ENCODE measurements at regions not wholly inside any gene's neighbourhood (a gene's known extent, or its start where the extent isn't known, plus 50 kb on each side); places are given as distances from the start of the nearest gene placed in this dataset.

DNA sequence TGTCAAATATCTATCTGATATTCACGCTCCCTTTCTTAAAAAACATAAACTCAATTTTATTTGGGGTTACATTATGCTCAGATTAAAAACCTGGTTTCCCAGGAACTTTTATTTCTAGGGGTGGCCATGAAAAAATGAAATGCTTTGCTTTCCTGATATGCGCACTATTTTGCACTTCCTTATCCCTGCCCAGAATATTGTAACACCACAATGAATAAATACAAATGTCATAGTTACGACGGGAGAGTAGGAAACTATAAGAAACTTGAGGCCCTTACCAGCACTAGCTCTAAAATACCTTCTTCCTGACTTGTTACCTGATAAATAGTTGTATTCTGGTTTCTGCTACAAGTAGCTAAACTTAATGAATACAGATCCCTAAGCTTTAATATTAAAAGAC lies 475.6 kb upstream of the CWC22 start:
- intact Hi-C loops (cut with micrococcal nuclease) = no loop called here
- H3K4me1 ChIP-seq (ENCODE audit: control insufficient read depth in 1 of 2, insufficient read depth in 2 of 2, low read length in 2 of 2) = no peaks in the 10 kb centered on the region
- ChIA-PET RAD21 (ENCODE audit: low non-redundant PET in 1 of 2, low total read pairs in 2 of 2, uncharacterized antibody in 2 of 2, unreplicated experiment in 2 of 2) (no interaction called here), POLR2A (no interaction called here), CTCF (no interaction called here)
- H3K79me2 ChIP-seq (ENCODE audit: insufficient read depth, low read length) = no peaks in the 10 kb centered on the region
- H3K27ac ChIP-seq (ENCODE audit: low read depth, low read length) = no peak overlapping the region
- no peaks in the 10 kb centered on the region for H3K27me3 ChIP-seq (ENCODE audit: insufficient read depth, low read length)
- no peak for ATAC-seq
- BruUV-seq (replicated peaks) = no TSS peak
- H3K9me2 ChIP-seq (ENCODE audit: insufficient read depth) = no peaks in the 10 kb centered on the region
- H3K9me3 ChIP-seq (ENCODE audit: control insufficient read depth in 1 of 2, insufficient read depth in 1 of 2, low read depth in 1 of 2, low read length in 2 of 2) = no peaks in the 10 kb centered on the region
- no peak overlapping the region for H2AFZ ChIP-seq (ENCODE audit: low read depth, low read length, poor library complexity, severe bottlenecking)
- H3K9ac ChIP-seq (ENCODE audit: low read length) = no peak overlapping the region
- TF ChIP-seq POLR2A (IDR thresholded peaks at IDR 0.05; ENCODE audit: borderline replicate concordance, extremely low read depth, insufficient read depth, insufficient read length) = no peak
- TF ChIP-seq SIN3A (IDR thresholded peaks at IDR 0.05; ENCODE audit: low read depth) = no peak
- TF ChIP-seq SP1 (IDR thresholded peaks at IDR 0.05; ENCODE audit: low read depth) = no peak
- H3K36me3 ChIP-seq (ENCODE audit: control insufficient read depth in 1 of 2, insufficient read depth in 2 of 2, low read length in 2 of 2) = no peaks in the 10 kb centered on the region
- H4K20me1 ChIP-seq (ENCODE audit: insufficient read depth) = no peaks in the 10 kb centered on the region
- H3K4me2 ChIP-seq (ENCODE audit: low read length) = no peak overlapping the region
- no peak for DNase-seq (ENCODE audit: low read depth, low spot score)
- H3K4me3 ChIP-seq (replicated peaks in 1 of 2; ENCODE audit: low read depth in 1 of 2, low read length in 2 of 2) = no peak overlapping the region

DNA sequence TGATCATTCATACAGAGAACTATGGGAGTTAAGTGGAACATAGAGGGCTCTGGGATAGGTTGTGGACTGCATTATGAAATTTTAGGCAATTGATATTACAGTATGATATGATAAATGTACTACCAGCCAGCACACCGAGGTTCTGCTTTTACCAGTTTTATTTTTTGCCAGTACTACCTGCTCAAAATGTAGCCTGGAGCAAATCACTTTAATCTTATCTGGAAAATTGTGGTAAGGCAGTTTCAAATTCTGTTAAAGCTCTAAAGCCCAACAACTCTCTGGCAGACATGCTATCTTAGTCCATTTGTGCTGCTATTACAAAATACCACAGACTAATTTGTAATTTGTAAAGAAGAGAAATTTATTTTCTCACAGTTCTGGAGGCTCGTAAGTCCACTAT lies 474.9 kb upstream of the CWC22 start:
- DNase-seq (ENCODE audit: low read depth, low spot score) = no peak
- Histone ChIP-seq H3K36me3 (ENCODE audit: control insufficient read depth in 1 of 2, insufficient read depth in 2 of 2, low read length in 2 of 2) (no peaks in the 10 kb centered on the region), H2AFZ (ENCODE audit: low read depth, low read length, poor library complexity, severe bottlenecking) (no peak overlapping the region), H3K9ac (ENCODE audit: low read length) (no peak overlapping the region), H4K20me1 (ENCODE audit: insufficient read depth) (no peaks in the 10 kb centered on the region), H3K27ac (ENCODE audit: low read depth, low read length) (no peak overlapping the region), H3K4me1 (ENCODE audit: control insufficient read depth in 1 of 2, insufficient read depth in 2 of 2, low read length in 2 of 2) (no peaks in the 10 kb centered on the region), H3K9me2 (ENCODE audit: insufficient read depth) (no peaks in the 10 kb centered on the region), H3K79me2 (ENCODE audit: insufficient read depth, low read length) (no peaks in the 10 kb centered on the region), H3K27me3 (ENCODE audit: insufficient read depth, low read length) (no peaks in the 10 kb centered on the region), H3K4me3 (replicated peaks in 1 of 2; ENCODE audit: low read depth in 1 of 2, low read length in 2 of 2) (no peak overlapping the region), H3K4me2 (ENCODE audit: low read length) (no peak overlapping the region), H3K9me3 (ENCODE audit: control insufficient read depth in 1 of 2, insufficient read depth in 1 of 2, low read depth in 1 of 2, low read length in 2 of 2) (no peaks in the 10 kb centered on the region)
- ChIA-PET RAD21 (ENCODE audit: low non-redundant PET in 1 of 2, low total read pairs in 2 of 2, uncharacterized antibody in 2 of 2, unreplicated experiment in 2 of 2) (no interaction called here), CTCF (no interaction called here), POLR2A (no interaction called here)
- no peak for ATAC-seq
- BruUV-seq (replicated peaks) = no TSS peak
- intact Hi-C loops (cut with micrococcal nuclease) = no loop called here
- TF ChIP-seq SIN3A (IDR thresholded peaks at IDR 0.05; ENCODE audit: low read depth) (no peak), FOSL1 (IDR thresholded peaks at IDR 0.05; ENCODE audit: low read depth) (no peak), YY1 (IDR thresholded peaks at IDR 0.05; ENCODE audit: extremely low read depth, insufficient replicate concordance, low read depth, low read length) (no peak), CBX3 (IDR thresholded peaks at IDR 0.05; ENCODE audit: low read depth) (no peak), RAD21 (IDR thresholded peaks at IDR 0.05; ENCODE audit: low read depth) (no peak), ELF1 (IDR thresholded peaks at IDR 0.05; ENCODE audit: borderline replicate concordance, low read depth) (no peak), JUND (IDR thresholded peaks at IDR 0.05) (no peak), CEBPB (IDR thresholded peaks at IDR 0.05; ENCODE audit: low read depth) (no peak), ZFX (IDR thresholded peaks at IDR 0.05) (no peak), SP1 (IDR thresholded peaks at IDR 0.05; ENCODE audit: low read depth) (no peak), EZH2 (IDR thresholded peaks at IDR 0.05) (no peak)
- TF ChIP-seq, protein P1, sequence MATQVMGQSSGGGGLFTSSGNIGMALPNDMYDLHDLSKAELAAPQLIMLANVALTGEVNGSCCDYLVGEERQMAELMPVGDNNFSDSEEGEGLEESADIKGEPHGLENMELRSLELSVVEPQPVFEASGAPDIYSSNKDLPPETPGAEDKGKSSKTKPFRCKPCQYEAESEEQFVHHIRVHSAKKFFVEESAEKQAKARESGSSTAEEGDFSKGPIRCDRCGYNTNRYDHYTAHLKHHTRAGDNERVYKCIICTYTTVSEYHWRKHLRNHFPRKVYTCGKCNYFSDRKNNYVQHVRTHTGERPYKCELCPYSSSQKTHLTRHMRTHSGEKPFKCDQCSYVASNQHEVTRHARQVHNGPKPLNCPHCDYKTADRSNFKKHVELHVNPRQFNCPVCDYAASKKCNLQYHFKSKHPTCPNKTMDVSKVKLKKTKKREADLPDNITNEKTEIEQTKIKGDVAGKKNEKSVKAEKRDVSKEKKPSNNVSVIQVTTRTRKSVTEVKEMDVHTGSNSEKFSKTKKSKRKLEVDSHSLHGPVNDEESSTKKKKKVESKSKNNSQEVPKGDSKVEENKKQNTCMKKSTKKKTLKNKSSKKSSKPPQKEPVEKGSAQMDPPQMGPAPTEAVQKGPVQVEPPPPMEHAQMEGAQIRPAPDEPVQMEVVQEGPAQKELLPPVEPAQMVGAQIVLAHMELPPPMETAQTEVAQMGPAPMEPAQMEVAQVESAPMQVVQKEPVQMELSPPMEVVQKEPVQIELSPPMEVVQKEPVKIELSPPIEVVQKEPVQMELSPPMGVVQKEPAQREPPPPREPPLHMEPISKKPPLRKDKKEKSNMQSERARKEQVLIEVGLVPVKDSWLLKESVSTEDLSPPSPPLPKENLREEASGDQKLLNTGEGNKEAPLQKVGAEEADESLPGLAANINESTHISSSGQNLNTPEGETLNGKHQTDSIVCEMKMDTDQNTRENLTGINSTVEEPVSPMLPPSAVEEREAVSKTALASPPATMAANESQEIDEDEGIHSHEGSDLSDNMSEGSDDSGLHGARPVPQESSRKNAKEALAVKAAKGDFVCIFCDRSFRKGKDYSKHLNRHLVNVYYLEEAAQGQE (IDR thresholded peaks at IDR 0.05; ENCODE audit: low read depth) = no peak
- TF ChIP-seq, protein P2, sequence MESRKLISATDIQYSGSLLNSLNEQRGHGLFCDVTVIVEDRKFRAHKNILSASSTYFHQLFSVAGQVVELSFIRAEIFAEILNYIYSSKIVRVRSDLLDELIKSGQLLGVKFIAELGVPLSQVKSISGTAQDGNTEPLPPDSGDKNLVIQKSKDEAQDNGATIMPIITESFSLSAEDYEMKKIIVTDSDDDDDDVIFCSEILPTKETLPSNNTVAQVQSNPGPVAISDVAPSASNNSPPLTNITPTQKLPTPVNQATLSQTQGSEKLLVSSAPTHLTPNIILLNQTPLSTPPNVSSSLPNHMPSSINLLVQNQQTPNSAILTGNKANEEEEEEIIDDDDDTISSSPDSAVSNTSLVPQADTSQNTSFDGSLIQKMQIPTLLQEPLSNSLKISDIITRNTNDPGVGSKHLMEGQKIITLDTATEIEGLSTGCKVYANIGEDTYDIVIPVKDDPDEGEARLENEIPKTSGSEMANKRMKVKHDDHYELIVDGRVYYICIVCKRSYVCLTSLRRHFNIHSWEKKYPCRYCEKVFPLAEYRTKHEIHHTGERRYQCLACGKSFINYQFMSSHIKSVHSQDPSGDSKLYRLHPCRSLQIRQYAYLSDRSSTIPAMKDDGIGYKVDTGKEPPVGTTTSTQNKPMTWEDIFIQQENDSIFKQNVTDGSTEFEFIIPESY (IDR thresholded peaks at IDR 0.05; ENCODE audit: extremely low read depth, insufficient replicate concordance, low read length) = no peak
- TF ChIP-seq, protein P3, sequence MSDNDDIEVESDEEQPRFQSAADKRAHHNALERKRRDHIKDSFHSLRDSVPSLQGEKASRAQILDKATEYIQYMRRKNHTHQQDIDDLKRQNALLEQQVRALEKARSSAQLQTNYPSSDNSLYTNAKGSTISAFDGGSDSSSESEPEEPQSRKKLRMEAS (IDR thresholded peaks at IDR 0.05) = no peak
- TF ChIP-seq, protein P4, sequence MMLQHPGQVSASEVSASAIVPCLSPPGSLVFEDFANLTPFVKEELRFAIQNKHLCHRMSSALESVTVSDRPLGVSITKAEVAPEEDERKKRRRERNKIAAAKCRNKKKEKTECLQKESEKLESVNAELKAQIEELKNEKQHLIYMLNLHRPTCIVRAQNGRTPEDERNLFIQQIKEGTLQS (IDR thresholded peaks at IDR 0.05) = no peak
